ENCODE measurements at regions not wholly inside any gene's neighbourhood (a gene's known extent, or its start where the extent isn't known, plus 50 kb on each side); places are given as distances from the start of the nearest gene placed in this dataset.

GRCh38 chr1:5564578-5565257 lies 427.5 kb downstream of the NPHP4 start:
- TF ChIP-seq CTCF (IDR thresholded peaks at IDR 0.05 in 2 of 3, conservative IDR thresholded peaks at IDR 0.05 in 1 of 3; ENCODE audit: borderline replicate concordance in 1 of 3, insufficient read depth in 1 of 3, low read depth in 2 of 3, low read length in 2 of 3): no peak
- no peak for TF ChIP-seq REST (IDR thresholded peaks at IDR 0.05; ENCODE audit: low read depth)
- TF ChIP-seq POLR2A (IDR thresholded peaks at IDR 0.05; ENCODE audit: borderline replicate concordance, extremely low read depth, insufficient read depth, insufficient read length): no peak
- no peak for TF ChIP-seq POLR2AphosphoS5 (IDR thresholded peaks at IDR 0.05; ENCODE audit: low read depth, low read length)
- TF ChIP-seq ELF1 (IDR thresholded peaks at IDR 0.05; ENCODE audit: borderline replicate concordance, low read depth): no peak
- no peak for TF ChIP-seq TCF7L2 (IDR thresholded peaks at IDR 0.05; ENCODE audit: borderline replicate concordance, extremely low read depth, insufficient read depth, insufficient read length)

All from HCT116 (cell line).